ENCODE measurements at regions not wholly inside any gene's neighbourhood (a gene's known extent, or its start where the extent isn't known, plus 50 kb on each side); places are given as distances from the start of the nearest gene placed in this dataset.

DNA sequence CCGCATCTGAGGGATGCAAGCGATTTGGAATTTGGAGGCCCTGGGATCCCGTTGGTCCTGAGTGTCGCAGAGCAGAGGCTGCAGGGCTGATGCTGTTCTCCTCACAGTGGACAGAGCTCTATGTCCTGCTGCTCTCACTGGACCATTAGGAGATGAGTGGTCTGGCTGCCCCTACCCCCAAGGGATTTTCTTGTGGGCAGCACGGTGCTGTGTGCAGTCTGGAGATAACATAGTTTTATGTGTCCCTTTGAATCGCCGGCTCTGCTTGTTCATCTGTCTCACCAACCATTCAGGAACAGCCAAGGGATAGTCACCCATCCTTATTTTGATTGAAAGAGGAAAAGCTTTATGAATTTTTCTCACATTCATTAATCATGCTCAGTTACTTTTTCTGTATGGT is 49.9 kb downstream of the CHRM3 start:
- ChIA-PET POLR2A (no interaction called here), CTCF (interaction anchor here (1.7 kb wide), 1 partner anchor 11 kb away, joined by 4 read pairs; no protein-coding TSS in a partner anchor)
- TF ChIP-seq, protein P1, sequence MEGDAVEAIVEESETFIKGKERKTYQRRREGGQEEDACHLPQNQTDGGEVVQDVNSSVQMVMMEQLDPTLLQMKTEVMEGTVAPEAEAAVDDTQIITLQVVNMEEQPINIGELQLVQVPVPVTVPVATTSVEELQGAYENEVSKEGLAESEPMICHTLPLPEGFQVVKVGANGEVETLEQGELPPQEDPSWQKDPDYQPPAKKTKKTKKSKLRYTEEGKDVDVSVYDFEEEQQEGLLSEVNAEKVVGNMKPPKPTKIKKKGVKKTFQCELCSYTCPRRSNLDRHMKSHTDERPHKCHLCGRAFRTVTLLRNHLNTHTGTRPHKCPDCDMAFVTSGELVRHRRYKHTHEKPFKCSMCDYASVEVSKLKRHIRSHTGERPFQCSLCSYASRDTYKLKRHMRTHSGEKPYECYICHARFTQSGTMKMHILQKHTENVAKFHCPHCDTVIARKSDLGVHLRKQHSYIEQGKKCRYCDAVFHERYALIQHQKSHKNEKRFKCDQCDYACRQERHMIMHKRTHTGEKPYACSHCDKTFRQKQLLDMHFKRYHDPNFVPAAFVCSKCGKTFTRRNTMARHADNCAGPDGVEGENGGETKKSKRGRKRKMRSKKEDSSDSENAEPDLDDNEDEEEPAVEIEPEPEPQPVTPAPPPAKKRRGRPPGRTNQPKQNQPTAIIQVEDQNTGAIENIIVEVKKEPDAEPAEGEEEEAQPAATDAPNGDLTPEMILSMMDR (IDR thresholded peaks at IDR 0.05; ENCODE audit: control extremely low read depth, extremely low read depth, low read depth, missing control alignments): no peak
- no peak for DNase-seq (ENCODE audit: extremely low spot score)

DNA sequence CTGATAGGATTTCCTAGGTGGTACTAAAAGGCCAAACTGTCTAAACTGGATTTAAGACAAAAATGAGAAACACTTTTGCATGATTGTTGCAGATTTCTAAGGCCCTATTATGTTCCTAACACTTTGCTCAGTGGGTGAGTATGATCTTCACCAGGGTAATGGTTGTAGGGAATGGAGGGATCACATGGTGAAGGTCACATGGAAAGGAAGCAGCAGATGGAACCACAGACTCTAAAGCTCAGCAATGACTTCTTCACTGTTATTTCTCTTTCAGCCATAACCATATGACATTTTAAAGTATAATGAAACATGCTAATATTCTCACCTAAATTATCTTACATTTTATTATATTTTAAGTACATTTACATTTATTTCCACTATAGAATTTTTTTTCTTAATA is 51.5 kb downstream of the CHRM3 start:
- CTCF ChIA-PET: interaction anchor here (1.7 kb wide), 2 partner anchors 11 to 13 kb away, joined by 3 to 4 read pairs; no protein-coding TSS in a partner anchor
- DNase-seq (ENCODE audit: extremely low spot score): no peak
- POLR2A ChIA-PET: no interaction called here
- TF ChIP-seq, protein P1 (IDR thresholded peaks at IDR 0.05; ENCODE audit: control extremely low read depth, extremely low read depth, low read depth, missing control alignments): no peak

DNA sequence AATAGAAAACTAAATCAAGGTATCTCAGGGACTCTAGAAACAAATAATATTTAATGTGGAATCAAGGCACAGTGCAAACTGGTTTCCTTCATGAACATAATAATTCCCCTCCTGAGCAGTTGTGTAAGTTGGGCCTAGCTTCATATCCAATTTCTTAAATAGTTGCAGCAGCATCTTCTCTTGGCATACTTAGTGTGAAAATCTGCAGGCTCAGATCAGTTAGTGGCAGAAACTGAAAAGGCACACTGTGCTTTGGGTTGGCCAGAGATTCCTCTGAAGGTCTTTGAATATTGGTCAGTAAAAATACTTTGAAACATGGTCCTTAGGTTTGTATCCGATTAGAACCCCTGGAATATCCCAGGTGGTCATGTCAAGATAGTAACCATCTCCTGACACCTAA is 52.5 kb downstream of the CHRM3 start:
- ChIA-PET POLR2A (no interaction called here), CTCF (interaction anchor here (1.7 kb wide), 1 partner anchor 10 kb away, joined by 3 read pairs; no protein-coding TSS in a partner anchor)
- TF ChIP-seq, protein P1 (IDR thresholded peaks at IDR 0.05; ENCODE audit: control extremely low read depth, extremely low read depth, low read depth, missing control alignments): no peak

DNA sequence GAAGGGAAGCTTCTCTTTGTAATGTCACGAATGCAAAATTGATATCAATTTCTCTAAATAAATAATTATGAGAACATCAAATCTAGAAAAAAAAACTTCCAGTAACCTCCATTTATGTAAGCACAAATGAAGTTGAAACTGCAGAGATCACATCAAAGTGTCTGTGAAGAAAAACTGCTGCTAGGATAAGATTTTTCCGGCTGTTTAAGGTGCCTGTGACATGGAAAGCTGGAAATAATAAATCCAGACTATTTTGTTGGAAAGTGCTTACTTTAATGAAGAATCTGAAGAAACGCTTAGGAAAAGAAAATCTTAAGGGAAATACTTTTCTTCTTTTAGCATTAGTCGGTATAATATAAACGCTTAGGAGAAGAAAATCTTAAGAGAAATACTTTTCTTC is 57.0 kb downstream of the CHRM3 start:
- ChIA-PET POLR2A (no interaction called here), CTCF (interaction anchor here (1.0 kb wide), 1 partner anchor 10 kb away, joined by 3 read pairs; no protein-coding TSS in a partner anchor)
- TF ChIP-seq, protein P1 (IDR thresholded peaks at IDR 0.05; ENCODE audit: control extremely low read depth, extremely low read depth, low read depth, missing control alignments): no peak
- DNase-seq (ENCODE audit: extremely low spot score): no peak

More for the DNA sequence above, 52.5 kb downstream of the CHRM3 start:
- DNase-seq (ENCODE audit: extremely low spot score): no peak

DNA sequence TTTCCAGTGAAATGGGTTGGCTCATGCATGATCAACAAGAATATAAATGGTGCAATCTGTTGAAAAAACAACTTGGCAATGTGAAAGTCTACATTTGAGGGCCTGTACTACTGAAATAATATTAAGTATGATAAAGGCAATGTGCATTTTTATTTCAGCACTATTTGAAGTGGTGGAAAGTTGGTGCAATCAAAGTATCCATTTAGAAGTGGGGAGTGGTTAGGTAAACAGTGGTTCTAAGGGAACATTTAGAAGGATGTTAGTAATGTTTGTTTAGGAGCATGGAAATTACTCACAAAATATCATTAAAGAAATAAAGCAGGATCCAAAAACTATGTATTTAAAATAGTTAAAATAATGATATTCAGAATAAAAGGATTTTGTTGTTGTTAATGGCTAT is 60.2 kb downstream of the CHRM3 start:
- ChIA-PET CTCF (interaction anchor here (1.4 kb wide), 1 partner anchor 16 kb away, joined by 3 read pairs; no protein-coding TSS in a partner anchor), POLR2A (no interaction called here)
- no peak for DNase-seq (ENCODE audit: extremely low spot score)
- TF ChIP-seq, protein P1 (IDR thresholded peaks at IDR 0.05; ENCODE audit: control extremely low read depth, extremely low read depth, low read depth, missing control alignments): no peak

DNA sequence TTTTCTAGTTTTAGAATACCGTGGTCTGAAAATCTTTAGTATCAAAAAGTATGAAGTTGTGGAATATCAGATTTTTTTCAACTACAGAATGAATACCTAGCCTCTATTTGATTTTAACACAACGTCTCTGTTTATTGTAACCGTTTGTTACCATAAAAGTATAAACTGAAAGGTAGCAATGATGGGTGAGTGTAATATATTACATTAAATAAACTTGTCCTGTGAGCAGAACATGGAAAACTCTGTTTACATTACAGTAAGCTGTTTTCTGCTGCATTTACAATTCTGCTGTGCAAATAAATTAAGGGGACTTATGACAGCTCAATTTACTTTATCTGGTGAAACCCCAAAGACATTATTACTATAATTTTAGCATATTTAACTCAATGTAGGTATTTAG is 62.5 kb downstream of the CHRM3 start:
- no peak for DNase-seq (ENCODE audit: extremely low spot score)
- POLR2A ChIA-PET: no interaction called here

More for the DNA sequence above, 62.5 kb downstream of the CHRM3 start:
- TF ChIP-seq, protein P1 (IDR thresholded peaks at IDR 0.05; ENCODE audit: control extremely low read depth, extremely low read depth, low read depth, missing control alignments): no peak
- CTCF ChIA-PET: interaction anchor here (0.9 kb wide), 1 partner anchor 10 kb away, joined by 3 read pairs; no protein-coding TSS in a partner anchor

Measured in GM10248 (cell line).